UCSD-AML1 (cell line): ENCODE measurements at regions not wholly inside any gene's neighbourhood (a gene's known extent, or its start where the extent isn't known, plus 50 kb on each side); places are given as distances from the start of the nearest gene placed in this dataset.
"Not testable (repeated sequence)": the region's sequence is repeated elsewhere in the genome, so short reads cannot be mapped to it uniquely, and the experiment has no call there.

Experiments used
- DNase-seq: peaks from one replicate; lab custom pipeline; 2025; ENCODE audit not compliant: unreplicated experiment; lab: John Stamatoyannopoulos, UW

GRCh38 chr2:48218169-48218568 is 96.3 kb upstream of the FOXN2 start:
- DNase-seq, result no peak

DNA sequence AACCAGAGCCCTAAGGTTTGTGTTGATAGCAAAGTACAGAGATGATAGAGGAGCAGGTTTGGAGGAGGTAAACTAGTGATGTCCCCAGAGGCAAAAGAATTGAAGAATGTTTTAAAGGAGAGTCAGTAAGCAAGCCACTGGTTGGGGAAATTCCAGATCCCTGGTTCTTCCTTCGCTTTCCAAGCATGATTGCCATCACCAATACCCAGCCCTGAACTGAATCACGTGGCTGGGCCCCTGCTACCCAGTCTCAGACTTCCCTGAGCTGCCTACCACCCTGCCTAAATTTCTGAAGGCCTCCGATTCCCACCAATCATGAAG is 95.3 kb upstream of the FOXN2 start:
- DNase-seq, result no peak

DNA sequence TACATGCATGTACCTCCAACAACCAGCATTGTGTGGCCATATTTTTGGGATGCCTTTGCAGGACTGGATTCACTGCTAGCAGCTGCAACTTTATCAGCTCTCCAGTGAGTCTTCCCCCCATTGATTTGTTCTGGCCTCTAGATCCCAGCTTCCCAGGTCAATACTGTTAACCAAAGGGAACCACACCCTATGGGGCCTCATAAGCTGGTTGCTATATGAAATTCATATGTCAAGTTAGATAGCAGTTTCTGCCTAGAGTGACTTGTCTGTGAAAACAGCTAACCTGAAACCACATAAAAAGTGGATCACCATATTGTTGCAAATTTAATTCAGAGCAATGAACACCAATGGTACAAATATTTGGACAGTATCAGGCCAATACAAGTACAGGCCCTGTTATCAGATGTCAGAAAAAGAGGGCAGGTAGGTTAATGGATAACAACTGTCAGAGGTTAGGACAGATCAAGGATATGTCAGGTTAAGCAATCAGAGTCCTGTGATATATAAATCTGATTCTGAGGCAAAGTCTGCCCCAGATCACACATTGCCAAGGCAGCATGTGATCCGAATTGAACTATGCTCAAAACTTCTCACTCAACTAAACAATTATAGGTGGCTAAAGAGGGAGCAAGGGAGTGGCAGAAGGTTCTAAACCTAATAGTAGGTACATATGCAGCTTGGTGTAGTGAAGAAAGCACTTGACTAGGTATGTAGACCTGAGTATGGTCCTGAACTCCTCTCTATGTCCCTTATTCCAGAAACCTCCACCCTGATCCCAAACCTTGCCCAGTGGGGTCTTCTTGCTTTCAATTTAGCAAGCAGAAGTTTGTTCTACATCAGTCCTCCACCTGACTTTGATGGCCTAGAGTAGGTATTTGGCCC is 94.7 kb upstream of the FOXN2 start:
- DNase-seq, result no peak

DNA sequence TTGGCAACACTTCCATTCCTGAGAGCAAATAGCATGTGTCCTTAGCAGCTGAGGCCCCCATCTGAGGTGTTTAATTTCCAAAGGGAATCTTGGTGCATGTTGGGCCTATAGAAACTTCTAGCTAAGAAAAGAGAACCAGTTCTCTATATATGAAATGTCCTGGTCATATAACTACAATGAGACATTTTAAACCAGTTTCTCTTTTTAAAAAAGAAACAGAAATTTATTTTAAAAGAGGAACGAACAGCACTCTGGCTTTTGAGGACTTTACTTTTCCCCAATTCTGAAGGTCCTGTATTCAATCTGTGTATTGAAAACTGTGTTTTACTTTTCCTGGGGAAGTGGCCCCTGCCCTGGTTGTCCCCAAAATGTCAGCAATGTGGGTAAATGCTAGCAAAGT is 94.0 kb upstream of the FOXN2 start:
- no peak for DNase-seq

- DNase-seq, result no peak
These were observed 92.5 kb upstream of the FOXN2 start for GRCh38 chr2:48221846-48222516.

- no peak for DNase-seq
These were observed 86.7 kb upstream of the FOXN2 start for GRCh38 chr2:48227617-48228344.

GRCh38 chr2:48228345-48228684 is 86.2 kb upstream of the FOXN2 start:
- DNase-seq, result no peak

DNA sequence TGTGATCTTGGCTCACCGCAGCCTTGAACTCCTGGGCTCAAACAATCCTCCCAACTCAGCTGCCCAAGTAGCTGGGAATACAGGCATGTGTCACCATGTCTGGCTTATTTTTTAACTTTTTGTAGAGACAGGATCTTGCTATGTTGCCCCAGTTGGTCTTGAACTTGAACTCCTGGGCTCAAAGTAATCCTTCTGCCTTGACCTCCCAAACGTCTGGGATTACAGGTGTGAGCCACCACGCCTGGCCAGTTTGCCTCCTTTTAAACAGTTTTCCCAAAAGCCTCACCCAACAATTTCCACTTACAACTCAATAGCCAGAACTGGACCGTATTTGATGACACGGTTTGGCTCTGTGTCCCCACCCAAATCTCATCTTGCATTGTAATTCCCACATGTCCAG is 85.4 kb upstream of the FOXN2 start:
- DNase-seq, result no peak

DNA sequence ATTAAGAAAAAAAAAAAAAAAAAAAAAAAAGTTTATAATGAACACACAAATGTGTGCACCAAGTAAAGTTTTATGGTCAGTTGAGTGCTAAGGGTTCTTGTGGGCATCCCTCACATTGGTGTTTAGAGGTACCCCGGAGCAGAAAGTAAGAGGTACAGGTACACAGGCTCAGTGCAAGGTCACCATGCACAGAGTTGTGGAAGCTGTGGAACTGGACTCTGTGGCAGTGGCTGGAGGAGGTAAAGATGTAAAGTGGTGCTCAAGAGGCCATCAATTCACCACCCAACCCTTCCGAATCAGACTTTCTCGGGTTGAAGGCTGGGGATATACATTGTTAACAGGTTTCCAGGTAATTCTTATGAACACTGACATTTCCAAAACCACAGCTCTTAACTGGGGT is 83.6 kb upstream of the FOXN2 start:
- no peak for DNase-seq

GRCh38 chr2:48232351-48232750 is 82.1 kb upstream of the FOXN2 start:
- DNase-seq, result no peak

- DNase-seq, result no peak
These were observed 81.5 kb upstream of the FOXN2 start for GRCh38 chr2:48233005-48233404.

DNA sequence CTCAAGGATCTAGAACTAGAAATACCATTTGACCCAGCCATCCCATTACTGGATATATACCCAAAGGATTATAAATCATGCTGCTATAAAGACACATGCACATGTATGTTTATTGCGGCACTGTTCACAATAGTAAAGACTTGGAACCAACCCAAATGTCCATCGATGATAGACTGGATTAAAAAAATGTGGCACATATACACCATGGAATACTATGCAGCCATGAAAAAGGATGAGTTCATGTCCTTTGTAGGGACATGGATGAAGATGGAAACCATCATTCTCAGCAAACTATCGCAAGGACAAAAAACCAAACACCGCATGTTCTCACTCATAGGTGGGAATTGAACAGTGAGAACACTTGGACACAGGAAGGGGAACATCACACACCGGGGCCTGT is 80.7 kb upstream of the FOXN2 start:
- not testable (repeated sequence) for DNase-seq

GRCh38 chr2:48235076-48235475 is 79.4 kb upstream of the FOXN2 start:
- DNase-seq, result no peak

- no peak for DNase-seq
These were observed 76.1 kb upstream of the FOXN2 start for GRCh38 chr2:48238381-48238780.

GRCh38 chr2:48240912-48241311 is 73.6 kb upstream of the FOXN2 start:
- DNase-seq, result no peak

- DNase-seq, result no peak
These were observed 67.3 kb upstream of the FOXN2 start for GRCh38 chr2:48247206-48247605.

DNA sequence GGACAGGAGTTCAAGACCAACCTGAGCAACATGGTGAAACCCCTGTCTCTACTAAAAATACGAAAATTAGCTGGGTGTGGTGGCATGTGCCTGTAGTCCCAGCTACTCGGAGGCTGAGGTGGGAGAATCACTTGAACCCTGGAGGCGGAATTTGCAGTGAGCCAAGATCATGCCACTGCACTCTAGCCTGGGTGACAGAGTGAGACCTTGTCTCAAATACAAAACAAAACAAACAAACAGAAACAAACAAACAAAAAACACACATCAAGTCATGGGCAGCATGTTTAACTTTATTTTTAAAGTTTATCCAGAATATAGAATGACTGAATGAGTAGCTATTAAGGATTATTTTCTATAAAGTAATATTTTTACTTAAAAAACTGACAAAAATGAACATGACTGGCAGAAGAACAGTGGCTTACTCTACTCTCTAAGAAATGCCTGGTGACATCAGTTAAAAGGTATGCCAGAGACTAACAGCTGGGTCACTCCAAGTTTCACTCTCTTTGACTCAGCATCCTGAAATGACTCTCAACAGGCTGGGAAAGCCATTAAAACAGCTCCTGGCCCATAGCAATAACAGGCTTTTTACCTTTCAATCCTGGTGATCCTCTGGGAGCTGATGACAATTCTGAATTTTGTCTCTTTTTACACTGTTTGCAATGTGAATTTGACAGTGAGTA is 66.1 kb upstream of the FOXN2 start:
- no peak for DNase-seq

DNA sequence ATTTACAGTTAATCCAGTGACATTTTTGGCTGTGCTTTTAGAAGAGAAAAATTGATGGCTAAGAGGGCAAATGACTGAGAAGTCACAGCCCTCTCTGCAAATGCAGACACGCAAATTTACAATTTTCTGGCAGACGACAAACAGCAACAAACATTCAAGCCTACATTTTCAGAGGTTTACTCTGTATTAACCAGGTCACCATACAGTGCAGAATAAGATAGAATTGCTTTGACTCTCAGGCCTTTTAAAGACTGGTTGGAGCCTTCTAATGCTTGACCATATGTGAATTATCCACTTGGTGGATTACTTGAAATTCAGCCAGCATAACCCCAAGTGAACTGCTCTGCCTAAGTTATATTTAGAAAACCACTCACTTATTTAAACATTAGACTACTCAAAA is 65.5 kb upstream of the FOXN2 start:
- DNase-seq, result no peak

DNA sequence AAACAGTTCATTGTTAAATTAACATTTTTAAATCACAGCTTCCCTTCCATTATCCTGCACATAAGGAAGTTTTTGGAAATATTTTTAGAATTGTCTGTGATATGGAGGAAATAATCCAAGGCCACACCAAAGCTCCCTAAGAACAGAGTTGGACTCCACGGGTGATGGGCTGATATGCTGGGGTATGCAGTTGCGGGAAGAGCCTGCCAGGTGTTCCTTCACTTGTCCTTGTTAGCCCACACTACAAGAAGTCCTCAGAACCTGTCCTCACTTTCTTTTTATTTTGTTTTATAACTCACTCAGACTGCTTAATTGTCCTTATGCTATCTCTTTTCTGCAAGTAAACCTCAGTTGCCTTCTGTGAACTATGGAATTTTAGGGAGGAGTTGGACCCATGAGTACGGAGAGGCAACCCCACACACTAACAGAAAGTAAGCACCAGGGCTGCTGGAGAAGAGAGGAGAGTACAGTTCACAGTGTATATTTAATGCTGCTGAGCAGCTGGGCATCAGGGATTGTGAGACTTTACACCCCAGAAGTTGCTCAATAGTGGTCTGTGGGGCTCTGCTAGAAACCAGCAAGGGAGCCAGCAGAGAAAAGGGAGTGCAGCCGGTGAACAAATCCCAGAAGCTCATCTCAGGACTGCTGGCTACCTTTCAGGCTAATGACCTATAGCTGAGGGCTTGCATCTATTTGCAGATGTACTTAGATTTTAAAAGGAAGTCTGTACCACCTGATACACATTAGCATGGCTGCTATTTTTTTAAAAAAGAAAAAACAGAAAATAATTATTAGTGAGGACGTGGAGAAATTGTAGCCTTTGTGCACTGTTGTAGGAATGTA is 64.6 kb upstream of the FOXN2 start:
- no peak for DNase-seq

DNA sequence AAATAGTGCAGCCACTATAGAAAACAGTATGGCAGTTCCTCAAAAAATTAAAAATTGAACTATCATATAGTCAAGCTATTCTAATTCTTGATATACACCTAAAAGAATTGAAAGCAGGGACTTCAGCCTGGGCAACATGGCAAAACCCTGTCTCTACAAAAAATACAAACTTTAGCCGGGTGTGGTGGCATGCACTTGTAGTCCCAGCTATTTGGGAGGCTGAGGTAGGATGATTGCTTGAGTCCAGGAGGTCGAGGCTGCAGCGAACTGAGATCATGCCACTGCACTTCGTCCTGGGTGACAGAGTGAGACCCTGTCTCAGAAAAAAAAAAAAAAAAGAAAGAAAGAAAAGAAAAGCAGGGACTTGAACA is 64.0 kb upstream of the FOXN2 start:
- DNase-seq, result no peak

GRCh38 chr2:48250943-48251342 is 63.5 kb upstream of the FOXN2 start:
- DNase-seq, result no peak
